ENCODE measurements at regions not wholly inside any gene's neighbourhood (a gene's known extent, or its start where the extent isn't known, plus 50 kb on each side); places are given as distances from the start of the nearest gene placed in this dataset.
"Not testable (repeated sequence)": the region's sequence is repeated elsewhere in the genome, so short reads cannot be mapped to it uniquely, and the experiment has no call there.

GRCh38 chr7:68712956-68713495 lies 885.2 kb upstream of the AUTS2 start:
- DNase-seq (ENCODE audit: low spot score) = no peak

- DNase-seq (ENCODE audit: low spot score) = not testable (repeated sequence)
These were observed 884.1 kb upstream of the AUTS2 start for GRCh38 chr7:68714135-68714534.

GRCh38 chr7:68715907-68716306 lies 882.4 kb upstream of the AUTS2 start:
- no peak for DNase-seq (ENCODE audit: low spot score)

GRCh38 chr7:68717176-68717575 lies 881.1 kb upstream of the AUTS2 start:
- no peak for DNase-seq (ENCODE audit: low spot score)

- no peak for DNase-seq (ENCODE audit: low spot score)
These were observed 880.2 kb upstream of the AUTS2 start for GRCh38 chr7:68718097-68718551.

GRCh38 chr7:68720697-68721096 lies 877.6 kb upstream of the AUTS2 start:
- no peak for DNase-seq (ENCODE audit: low spot score)

- no peak for DNase-seq (ENCODE audit: low spot score)
These were observed 876.2 kb upstream of the AUTS2 start for GRCh38 chr7:68722044-68722443.

- DNase-seq (ENCODE audit: low spot score) = no peak
These were observed 873.3 kb upstream of the AUTS2 start for GRCh38 chr7:68724965-68725364.

- no peak for DNase-seq (ENCODE audit: low spot score)
These were observed 872.2 kb upstream of the AUTS2 start for GRCh38 chr7:68725843-68726785.

- DNase-seq (ENCODE audit: low spot score) = not testable (repeated sequence)
These were observed 869.6 kb upstream of the AUTS2 start for GRCh38 chr7:68728720-68729119.

- DNase-seq (ENCODE audit: low spot score) = no peak
These were observed 868.9 kb upstream of the AUTS2 start for GRCh38 chr7:68729371-68729770.

- no peak for DNase-seq (ENCODE audit: low spot score)
These were observed 868.1 kb upstream of the AUTS2 start for GRCh38 chr7:68730194-68730593.

GRCh38 chr7:68730964-68731363 lies 867.3 kb upstream of the AUTS2 start:
- DNase-seq (ENCODE audit: low spot score) = no peak

GRCh38 chr7:68733219-68734153 lies 864.8 kb upstream of the AUTS2 start:
- peak; percentile 33 for DNase-seq (ENCODE audit: low spot score)

GRCh38 chr7:68734431-68734830 lies 863.8 kb upstream of the AUTS2 start:
- no peak for DNase-seq (ENCODE audit: low spot score)

- no peak for DNase-seq (ENCODE audit: low spot score)
These were observed 859.0 kb upstream of the AUTS2 start for GRCh38 chr7:68739306-68739705.

GRCh38 chr7:68744036-68744435 lies 854.2 kb upstream of the AUTS2 start:
- no peak for DNase-seq (ENCODE audit: low spot score)

GRCh38 chr7:68748934-68749900 lies 849.1 kb upstream of the AUTS2 start:
- DNase-seq (ENCODE audit: low spot score) = no peak

- peak; percentile 12 for DNase-seq (ENCODE audit: low spot score)
These were observed 845.6 kb upstream of the AUTS2 start for GRCh38 chr7:68752485-68753178.

- DNase-seq (ENCODE audit: low spot score) = no peak
These were observed 843.9 kb upstream of the AUTS2 start for GRCh38 chr7:68754414-68754813.
